Stimulated activated CD8-positive, alpha-beta memory T cell treated with anti-CD3 and anti-CD28 coated beads, Interleukin-2, amount 100 ng/mL, for 48 hours (primary cell): ENCODE measurements at regions not wholly inside any gene's neighbourhood (a gene's known extent, or its start where the extent isn't known, plus 50 kb on each side); places are given as distances from the start of the nearest gene placed in this dataset.
"Not testable (repeated sequence)": the region's sequence is repeated elsewhere in the genome, so short reads cannot be mapped to it uniquely, and the experiment has no call there.

Experiments
- DNase-seq, 2 donors: peaks; one replicate each; pipeline ENCODE4 v3.0.0-alpha.2; 2020; ENCODE audit warnings: low read depth in 2 of 2

GRCh38 chr22:22716136-22716665, 71.8 kb downstream of the GGTLC2 start:
- DNase-seq, result no peak

GRCh38 chr22:22717664-22718063, 73.2 kb downstream of the GGTLC2 start:
- DNase-seq, result no peak

GRCh38 chr22:22720201-22720723, 75.8 kb downstream of the GGTLC2 start:
- peak; percentile 29 to 47 for DNase-seq

GRCh38 chr22:22720724-22721261, 76.4 kb downstream of the GGTLC2 start:
- no peak for DNase-seq

GRCh38 chr22:22721681-22722354, 77.4 kb downstream of the GGTLC2 start:
- peak; percentile 47 to 59 for DNase-seq

- no peak for DNase-seq
Observed at GRCh38 chr22:22728382-22728781, 84.0 kb downstream of the GGTLC2 start.

GRCh38 chr22:22730655-22731373, 86.4 kb downstream of the GGTLC2 start:
- DNase-seq, result no peak

- DNase-seq, result no peak
Observed at GRCh38 chr22:22731374-22731676, 86.9 kb downstream of the GGTLC2 start.

GRCh38 chr22:22733006-22733405, 88.6 kb downstream of the GGTLC2 start:
- not testable (repeated sequence) for DNase-seq

GRCh38 chr22:22733881-22734373, 89.5 kb downstream of the GGTLC2 start:
- DNase-seq, result no peak

- not testable (repeated sequence) for DNase-seq
Observed at GRCh38 chr22:22734395-22735272, 90.2 kb downstream of the GGTLC2 start.

- DNase-seq, result not testable (repeated sequence)
Observed at GRCh38 chr22:22735276-22735675, 90.9 kb downstream of the GGTLC2 start.

- no peak for DNase-seq
Observed at GRCh38 chr22:22735695-22736611, 91.5 kb downstream of the GGTLC2 start.

- DNase-seq, result no peak
Observed at GRCh38 chr22:22737590-22737989, 93.2 kb downstream of the GGTLC2 start.

- DNase-seq, result no peak
Observed at GRCh38 chr22:22738959-22739585, 94.7 kb downstream of the GGTLC2 start.

- no peak for DNase-seq
Observed at GRCh38 chr22:22740560-22741276, 96.3 kb downstream of the GGTLC2 start.

GRCh38 chr22:22741843-22742242, 97.4 kb downstream of the GGTLC2 start:
- no peak for DNase-seq

- no peak for DNase-seq
Observed at GRCh38 chr22:22742641-22743040, 98.2 kb downstream of the GGTLC2 start.

- no peak for DNase-seq
Observed at GRCh38 chr22:22743128-22743760, 98.8 kb downstream of the GGTLC2 start.
